NCI-H1048 (cell line): ENCODE measurements at regions not wholly inside any gene's neighbourhood (a gene's known extent, or its start where the extent isn't known, plus 50 kb on each side); places are given as distances from the start of the nearest gene placed in this dataset.
"Not testable (repeated sequence)": the region's sequence is repeated elsewhere in the genome, so short reads cannot be mapped to it uniquely, and the experiment has no call there.

Experiments
- DNase-seq: peaks from one replicate; lab custom pipeline; 2025; lab: John Stamatoyannopoulos, UW

GRCh38 chr2:219832904-219833303, 205.5 kb downstream of the SLC4A3 start:
- no peak for DNase-seq

- DNase-seq: no peak
These were observed 208.1 kb downstream of the SLC4A3 start for GRCh38 chr2:219835493-219835892.

GRCh38 chr2:219836647-219837177, 209.3 kb downstream of the SLC4A3 start:
- no peak for DNase-seq

GRCh38 chr2:219844401-219845091, 217.1 kb downstream of the SLC4A3 start:
- no peak for DNase-seq

GRCh38 chr2:219848882-219849281, 221.5 kb downstream of the SLC4A3 start:
- no peak for DNase-seq

GRCh38 chr2:219851169-219851568, 223.7 kb downstream of the SLC4A3 start:
- no peak for DNase-seq

- DNase-seq: no peak
These were observed 224.5 kb downstream of the SLC4A3 start for GRCh38 chr2:219851801-219852481.

- DNase-seq: no peak
These were observed 225.2 kb downstream of the SLC4A3 start for GRCh38 chr2:219852626-219853025.

GRCh38 chr2:219856602-219857001, 229.2 kb downstream of the SLC4A3 start:
- DNase-seq: no peak

- no peak for DNase-seq
These were observed 230.3 kb downstream of the SLC4A3 start for GRCh38 chr2:219857751-219858150.

- DNase-seq: no peak
These were observed 233.9 kb downstream of the SLC4A3 start for GRCh38 chr2:219861307-219861706.

GRCh38 chr2:219864154-219864553, 236.7 kb downstream of the SLC4A3 start:
- DNase-seq: no peak

GRCh38 chr2:219868635-219869034, 241.2 kb downstream of the SLC4A3 start:
- DNase-seq: no peak

- no peak for DNase-seq
These were observed 242.6 kb downstream of the SLC4A3 start for GRCh38 chr2:219870041-219870440.

- no peak for DNase-seq
These were observed 243.9 kb downstream of the SLC4A3 start for GRCh38 chr2:219871351-219871750.

- DNase-seq: no peak
These were observed 247.6 kb downstream of the SLC4A3 start for GRCh38 chr2:219875036-219875435.

GRCh38 chr2:219875986-219876385, 248.6 kb downstream of the SLC4A3 start:
- not testable (repeated sequence) for DNase-seq

- DNase-seq: no peak
These were observed 249.5 kb downstream of the SLC4A3 start for GRCh38 chr2:219876931-219877330.

GRCh38 chr2:219877728-219878127, 250.3 kb downstream of the SLC4A3 start:
- no peak for DNase-seq

GRCh38 chr2:219878516-219878915, 251.1 kb downstream of the SLC4A3 start:
- DNase-seq: no peak

- no peak for DNase-seq
These were observed 254.4 kb downstream of the SLC4A3 start for GRCh38 chr2:219881851-219882250.

- no peak for DNase-seq
These were observed 259.2 kb downstream of the SLC4A3 start for GRCh38 chr2:219886615-219887014.

- no peak for DNase-seq
These were observed 260.4 kb downstream of the SLC4A3 start for GRCh38 chr2:219887870-219888269.
